Effector memory CD8-positive, alpha-beta T cell (primary cell): ENCODE measurements at regions not wholly inside any gene's neighbourhood (a gene's known extent, or its start where the extent isn't known, plus 50 kb on each side); places are given as distances from the start of the nearest gene placed in this dataset.
"Not testable (repeated sequence)": the region's sequence is repeated elsewhere in the genome, so short reads cannot be mapped to it uniquely, and the experiment has no call there.

Experiments used
- ATAC-seq: fragments of 150-1000 bp; cut with Tn5 transposase; replicated peaks from 2 replicates; pipeline ENCODE4 v1.10.0; 2021; ENCODE audit warnings: mild to moderate bottlenecking, moderate library complexity
- DNase-seq, 3 experiments: peaks; one replicate each; pipeline ENCODE4 v3.0.0; 2021
- H3K27ac Mint-ChIP-seq, 2 donors: one replicate each; pipeline ENCODE4 v1.8.0; 2022; ENCODE audit warnings: mild to moderate bottlenecking in 2 of 2, mixed read lengths in 2 of 2, moderate library complexity in 2 of 2
- H3K27me3 Mint-ChIP-seq, 2 donors: one replicate each; pipeline ENCODE4 v1.8.0; 2022; ENCODE audit warnings: mixed read lengths in 2 of 2
- H3K36me3 Mint-ChIP-seq: one replicate; pipeline ENCODE4 v1.8.0; 2022; ENCODE audit warnings: mild to moderate bottlenecking, moderate library complexity, mixed read lengths; ENCODE audit not compliant: insufficient read depth
- H3K4me1 Mint-ChIP-seq, 2 donors: one replicate each; pipeline ENCODE4 v1.8.0; 2022; ENCODE audit warnings: low read depth in 2 of 2, mixed read lengths in 2 of 2
- H3K4me3 Mint-ChIP-seq, 2 donors: one replicate each; pipeline ENCODE4 v1.8.0; 2022; ENCODE audit warnings: mild to moderate bottlenecking in 2 of 2, mixed read lengths in 2 of 2, moderate library complexity in 2 of 2
- H3K9me3 Mint-ChIP-seq, 2 donors: one replicate each; pipeline ENCODE4 v1.8.0; 2022; ENCODE audit warnings: mixed read lengths in 2 of 2

DNA sequence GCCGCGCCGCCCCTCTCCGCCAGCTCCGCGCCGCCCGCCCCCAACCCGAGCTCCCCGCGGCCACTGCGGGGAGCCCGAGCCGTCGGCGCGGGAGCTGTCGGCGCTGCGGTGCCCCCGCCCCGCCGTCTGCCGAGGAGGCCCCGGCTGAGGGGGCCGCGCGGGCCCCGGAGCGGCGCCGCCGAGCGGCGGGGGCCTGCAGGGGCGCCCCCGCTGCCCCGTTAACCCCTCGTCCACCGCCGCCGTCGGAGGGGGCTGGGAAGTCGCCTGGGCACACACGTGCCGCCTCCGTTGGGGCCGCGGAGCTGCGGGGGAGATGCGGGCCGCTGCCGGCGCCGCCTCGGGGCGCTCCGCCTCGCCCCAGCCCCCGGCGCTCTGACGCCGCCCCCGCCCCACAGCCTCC lies 115.4 kb downstream of the CRLF3 start:
- Mint-ChIP-seq H3K36me3 (peaks cover 23% of the 10 kb centered on the region), H3K4me3 (peak overlapping the region; percentile 77 to 82), H3K27me3 (peaks cover 0 to 33% of the 10 kb centered on the region in 2 donors), H3K27ac (peak overlapping the region in 1 of 2 donors; percentile 94), H3K4me1 (peaks cover 33 to 44% of the 10 kb centered on the region in 2 donors)
- ATAC-seq = peak; percentile 49
- DNase-seq = peak in 2 of 3 experiments; percentile 19 to 32
- not testable (repeated sequence) for H3K9me3 Mint-ChIP-seq

DNA sequence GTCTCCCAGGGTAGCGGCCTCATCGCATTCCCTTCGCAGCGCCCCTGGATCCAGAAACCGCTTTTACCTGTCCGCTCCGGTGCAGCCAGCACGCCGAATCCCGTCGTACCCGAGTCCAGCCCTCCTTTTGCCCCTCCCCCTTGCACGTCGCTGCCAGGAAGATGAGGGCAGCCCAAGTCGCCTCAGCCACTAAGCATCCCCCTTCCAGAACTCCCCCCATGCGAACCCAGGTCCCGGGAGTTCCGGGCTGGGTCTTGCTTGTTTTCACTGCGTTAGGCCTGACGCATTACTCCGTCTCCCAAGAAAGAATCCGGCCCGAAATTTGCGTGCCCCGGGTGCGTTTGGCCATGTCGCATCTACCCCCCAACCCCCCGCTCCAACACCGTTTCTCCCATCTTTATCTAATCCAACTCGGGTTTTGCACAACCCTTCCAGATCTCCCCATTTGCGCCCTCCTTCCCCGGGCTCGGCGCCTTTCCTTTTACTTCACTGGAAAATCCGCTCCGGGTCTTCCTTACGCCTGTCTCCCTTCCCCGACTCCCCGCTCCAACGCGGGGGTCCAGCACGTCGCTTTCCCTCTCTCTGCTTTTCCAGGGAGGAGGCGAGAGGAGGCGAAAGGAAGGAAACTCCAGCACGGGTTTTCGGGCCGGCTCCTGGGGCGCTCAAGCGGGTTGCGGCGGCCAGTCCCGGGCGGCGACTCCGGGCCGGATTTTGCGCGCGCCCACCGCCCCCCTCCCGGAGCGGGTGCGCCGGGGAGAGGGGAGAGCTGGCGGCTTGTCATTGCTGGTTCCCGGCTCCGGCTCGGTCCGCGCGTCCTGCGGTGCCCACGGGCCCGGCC lies 116.0 kb downstream of the CRLF3 start:
- peak overlapping the region; percentile 98 to 99 for H3K4me3 Mint-ChIP-seq
- peaks cover 33 to 43% of the 10 kb centered on the region in 2 donors for H3K4me1 Mint-ChIP-seq
- H3K9me3 Mint-ChIP-seq = not testable (repeated sequence)
- H3K36me3 Mint-ChIP-seq = peaks cover 23% of the 10 kb centered on the region
- ATAC-seq (peak; percentile 79), DNase-seq (peak; percentile 67 to 81 (median 73))
- peaks cover 0 to 40% of the 10 kb centered on the region in 2 donors for H3K27me3 Mint-ChIP-seq
- H3K27ac Mint-ChIP-seq = peak overlapping the region; percentile 39 to 94

DNA sequence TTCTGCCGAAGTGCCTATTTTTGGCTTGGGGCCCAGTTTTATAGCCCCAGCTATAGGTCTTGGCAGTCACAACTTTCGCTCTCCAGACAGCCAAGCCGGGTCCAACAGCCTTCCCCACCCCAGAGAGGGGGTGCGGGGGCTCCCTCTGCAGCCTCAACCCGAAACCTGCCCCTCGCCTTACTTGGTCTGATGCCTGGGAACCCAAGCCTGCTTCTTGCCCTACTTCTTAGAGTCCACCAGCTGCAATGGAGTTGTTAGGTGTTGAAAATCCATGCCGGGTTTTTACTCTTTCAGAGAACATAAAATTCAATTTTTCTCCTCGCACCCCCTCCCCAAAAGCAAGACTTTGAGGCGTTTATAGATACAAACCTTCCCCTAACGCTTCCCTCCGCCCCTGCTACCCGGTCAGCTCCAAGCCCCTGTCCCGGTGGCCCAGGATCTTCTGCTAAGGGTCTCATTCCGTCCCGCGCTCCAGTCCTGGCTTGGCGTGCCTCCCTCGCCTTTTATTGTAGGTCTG lies 116.7 kb downstream of the CRLF3 start:
- peaks cover 23% of the 10 kb centered on the region for H3K36me3 Mint-ChIP-seq
- DNase-seq (peak in 1 of 3 experiments; percentile 44), ATAC-seq (peak; percentile 14)
- H3K27me3 Mint-ChIP-seq = peaks cover 0 to 42% of the 10 kb centered on the region in 2 donors
- H3K27ac Mint-ChIP-seq = peak overlapping the region; percentile 39 to 94
- peaks cover 33 to 43% of the 10 kb centered on the region in 2 donors for H3K4me1 Mint-ChIP-seq
- H3K9me3 Mint-ChIP-seq = not testable (repeated sequence)
- H3K4me3 Mint-ChIP-seq = peak overlapping the region; percentile 98 to 99

DNA sequence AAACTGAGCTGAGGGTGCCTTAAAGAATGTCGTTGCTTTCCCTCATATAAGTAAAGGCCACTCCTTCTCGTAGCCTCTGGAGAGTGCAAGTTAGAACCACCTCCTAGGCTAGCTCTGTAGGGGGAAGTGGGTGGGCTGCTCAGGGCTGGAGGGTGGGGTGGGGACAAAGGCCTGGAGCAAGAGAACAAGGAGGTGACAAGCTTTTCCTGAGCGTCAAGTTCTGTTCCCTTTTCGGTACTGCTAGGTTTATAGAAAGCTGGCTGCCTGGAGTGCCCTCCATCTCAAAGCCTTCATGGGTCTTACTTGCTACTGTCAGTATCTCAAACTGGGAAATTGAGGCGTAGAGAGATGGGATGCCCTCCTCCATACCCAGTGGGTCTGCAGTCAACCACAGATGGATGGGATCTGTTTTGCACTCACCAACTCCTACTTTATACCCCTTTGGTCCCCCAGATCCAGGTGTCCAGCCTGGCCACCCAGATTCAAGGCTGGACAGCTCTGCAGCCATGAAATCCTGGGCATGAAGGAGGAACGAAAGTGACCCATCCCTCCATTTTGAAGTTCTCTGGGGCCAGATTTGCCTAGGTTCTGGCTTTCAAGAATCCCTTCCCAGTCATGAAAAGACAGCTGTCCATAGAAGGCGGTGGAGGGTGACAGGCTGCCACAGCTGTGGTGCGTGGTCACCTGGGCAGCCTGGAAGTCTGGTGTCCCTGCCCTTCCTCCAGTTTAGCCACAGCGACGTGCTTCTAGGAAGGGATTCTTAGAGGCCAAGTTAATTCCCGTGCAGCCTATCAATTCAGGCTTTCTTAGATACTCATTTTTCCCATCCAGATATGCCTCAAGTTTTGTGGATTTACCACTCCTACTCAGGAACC lies 117.8 kb downstream of the CRLF3 start:
- peak overlapping the region in 1 of 2 donors; percentile 44 for H3K27ac Mint-ChIP-seq
- H3K9me3 Mint-ChIP-seq, ATAC-seq, DNase-seq: not testable (repeated sequence)
- H3K36me3 Mint-ChIP-seq = peaks cover 21% of the 10 kb centered on the region
- H3K4me1 Mint-ChIP-seq = peaks cover 33 to 38% of the 10 kb centered on the region in 2 donors
- peaks cover 0 to 42% of the 10 kb centered on the region in 2 donors for H3K27me3 Mint-ChIP-seq
- peak overlapping the region in 1 of 2 donors; percentile 99 for H3K4me3 Mint-ChIP-seq

DNA sequence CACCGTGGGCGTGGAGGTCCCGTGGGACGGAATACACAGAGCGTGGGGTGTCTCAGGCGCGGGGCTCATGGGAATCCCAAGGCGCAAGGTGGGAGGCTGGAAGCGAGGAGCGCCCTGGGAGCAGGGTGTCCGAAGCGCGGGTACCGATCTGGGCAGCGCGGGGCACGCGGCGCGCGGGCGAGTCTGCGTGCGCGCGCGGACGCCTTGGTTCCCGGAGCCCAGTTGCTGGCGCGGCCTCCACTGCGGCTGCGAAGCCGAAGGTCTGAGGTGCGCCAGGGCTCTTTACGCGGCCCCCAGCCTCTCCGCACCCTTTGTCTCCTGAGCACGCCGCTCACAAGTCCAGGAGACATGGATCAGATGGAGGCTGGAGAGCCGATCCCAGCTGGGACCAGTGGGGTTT lies 118.5 kb downstream of the CRLF3 start:
- H3K4me1 Mint-ChIP-seq = peaks cover 26 to 31% of the 10 kb centered on the region in 2 donors
- H3K27me3 Mint-ChIP-seq = peaks cover 0 to 38% of the 10 kb centered on the region in 2 donors
- peak overlapping the region in 1 of 2 donors; percentile 15 for H3K4me3 Mint-ChIP-seq
- peaks cover 15% of the 10 kb centered on the region for H3K36me3 Mint-ChIP-seq
- not testable (repeated sequence) for H3K27ac Mint-ChIP-seq, H3K9me3 Mint-ChIP-seq, DNase-seq, ATAC-seq

DNA sequence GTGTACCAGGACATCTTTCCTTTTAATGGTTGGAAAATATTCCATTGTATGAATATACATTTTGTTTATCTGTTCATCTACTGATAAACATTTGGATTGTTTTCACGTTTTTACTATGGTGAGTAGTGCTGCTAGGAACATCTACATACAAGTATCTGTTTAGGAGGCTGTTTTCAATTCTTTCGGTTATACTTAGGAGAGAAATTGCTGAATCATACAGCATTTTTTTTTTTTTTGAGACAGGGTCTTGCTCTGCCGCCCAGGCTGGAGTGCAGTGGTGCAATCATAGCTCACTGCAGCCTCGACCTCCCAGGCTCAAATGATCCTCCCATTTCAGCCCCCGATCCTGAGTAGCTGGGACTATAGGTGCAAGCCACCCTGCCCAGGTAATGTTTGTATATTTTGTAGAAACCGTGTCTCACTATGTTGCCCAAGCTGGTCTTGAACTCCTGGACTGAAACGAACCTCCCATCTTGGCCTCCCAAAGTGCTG lies 122.9 kb downstream of the CRLF3 start:
- H3K4me3 Mint-ChIP-seq = no peak overlapping the region
- no peak overlapping the region for H3K27ac Mint-ChIP-seq
- DNase-seq (no peak), ATAC-seq (no peak)
- peaks cover 0 to 22% of the 10 kb centered on the region in 2 donors for H3K27me3 Mint-ChIP-seq
- H3K4me1 Mint-ChIP-seq = peaks cover 12% of the 10 kb centered on the region in 2 donors
- H3K9me3 Mint-ChIP-seq = no peaks in the 10 kb centered on the region
- H3K36me3 Mint-ChIP-seq = no peaks in the 10 kb centered on the region

DNA sequence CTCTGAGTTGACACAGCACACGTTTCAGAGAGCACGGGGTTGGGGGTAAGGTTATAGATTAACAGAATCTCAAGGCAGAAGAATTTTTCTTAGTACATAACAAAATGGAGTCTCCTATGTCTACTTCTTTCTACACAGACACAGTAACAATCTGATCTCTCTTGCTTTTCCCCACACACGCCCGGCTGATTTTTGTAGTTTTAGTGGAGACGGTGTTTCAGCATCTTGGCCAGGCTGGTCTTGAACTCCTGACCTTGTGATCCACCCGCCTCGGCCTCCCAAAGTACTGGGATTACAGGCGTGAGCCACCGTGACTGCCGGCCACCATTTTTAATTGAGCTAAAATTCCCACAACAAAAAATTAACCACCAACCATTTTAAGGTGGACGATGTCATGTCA lies 123.7 kb downstream of the CRLF3 start:
- H3K27ac Mint-ChIP-seq, H3K4me3 Mint-ChIP-seq, H3K36me3 Mint-ChIP-seq, ATAC-seq, DNase-seq, H3K9me3 Mint-ChIP-seq: not testable (repeated sequence)
- Mint-ChIP-seq H3K27me3 (peaks cover 0 to 20% of the 10 kb centered on the region in 2 donors), H3K4me1 (peaks cover 9 to 11% of the 10 kb centered on the region in 2 donors)

DNA sequence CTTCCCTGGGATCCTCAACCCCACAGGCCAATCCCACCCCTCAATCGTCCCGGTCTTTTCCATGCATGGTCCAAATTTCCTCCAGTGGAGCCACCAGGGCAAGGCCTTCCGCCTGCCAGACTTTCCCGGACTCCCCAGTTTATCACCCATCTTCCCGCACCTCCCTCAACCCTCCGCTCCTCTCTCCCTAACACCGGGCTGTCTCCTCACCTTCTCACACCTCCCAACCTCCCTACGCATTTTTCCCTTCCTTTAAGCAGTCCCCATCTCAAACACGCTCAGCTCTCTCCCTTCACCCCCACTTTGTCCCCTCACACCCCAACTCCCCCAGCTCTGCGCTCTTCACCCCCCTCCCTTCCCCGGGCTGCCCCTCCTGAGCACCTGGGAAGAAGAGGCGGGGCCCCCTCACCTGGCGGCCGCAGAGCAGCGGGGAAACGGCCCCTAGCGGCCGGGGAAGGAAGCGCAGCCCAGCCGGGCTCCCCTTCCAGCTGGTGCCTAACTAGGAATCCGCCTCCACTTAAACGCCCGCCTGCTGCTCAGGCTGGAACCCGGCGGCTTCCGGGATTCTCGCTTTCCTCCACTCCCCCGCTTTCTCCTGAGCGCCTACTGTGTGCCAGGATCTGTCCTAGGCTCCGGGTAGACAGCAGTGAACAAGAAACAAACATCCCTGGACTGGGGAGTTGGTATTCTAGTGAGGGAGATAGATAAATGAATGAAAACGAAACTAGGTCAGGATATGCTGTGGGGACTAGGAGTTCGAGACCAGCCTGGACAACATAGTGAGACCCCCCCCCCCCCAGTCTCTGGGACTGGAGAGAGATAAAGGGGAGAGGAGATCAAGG lies 126.7 kb downstream of the CRLF3 start:
- DNase-seq (peak; percentile 63 to 73 (median 72)), ATAC-seq (peak; percentile 82)
- Mint-ChIP-seq H3K4me3 (peak overlapping the region; percentile 77 to 83), H3K27ac (peak overlapping the region in 1 of 2 donors; percentile 59), H3K4me1 (peaks cover 10% of the 10 kb centered on the region in 2 donors)
- not testable (repeated sequence) for H3K27me3 Mint-ChIP-seq, H3K9me3 Mint-ChIP-seq, H3K36me3 Mint-ChIP-seq

DNA sequence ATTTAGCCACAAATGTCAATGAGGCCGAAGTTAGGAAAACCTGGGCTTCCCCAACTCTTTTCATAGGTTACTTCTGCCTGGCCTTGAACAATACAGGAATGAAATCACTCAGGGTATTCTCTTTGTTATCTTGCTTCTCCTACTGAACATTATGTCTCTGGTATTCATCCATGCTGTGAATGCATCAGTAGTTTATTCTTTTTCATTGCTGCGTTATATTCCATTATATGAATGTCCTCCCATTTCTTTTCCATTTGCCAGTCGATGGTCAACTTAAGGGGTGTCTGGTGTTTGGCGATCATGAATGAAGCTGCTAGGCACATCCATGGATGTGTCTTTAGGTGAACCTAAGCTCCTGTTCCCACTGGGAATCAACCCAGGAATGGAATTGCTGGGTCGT lies 128.3 kb downstream of the CRLF3 start:
- DNase-seq = no peak
- Mint-ChIP-seq H3K27me3 (no peaks in the 10 kb centered on the region), H3K4me3 (no peak overlapping the region), H3K9me3 (no peaks in the 10 kb centered on the region), H3K36me3 (no peaks in the 10 kb centered on the region), H3K4me1 (peaks cover 10% of the 10 kb centered on the region in 2 donors), H3K27ac (no peak overlapping the region)
- no peak for ATAC-seq

DNA sequence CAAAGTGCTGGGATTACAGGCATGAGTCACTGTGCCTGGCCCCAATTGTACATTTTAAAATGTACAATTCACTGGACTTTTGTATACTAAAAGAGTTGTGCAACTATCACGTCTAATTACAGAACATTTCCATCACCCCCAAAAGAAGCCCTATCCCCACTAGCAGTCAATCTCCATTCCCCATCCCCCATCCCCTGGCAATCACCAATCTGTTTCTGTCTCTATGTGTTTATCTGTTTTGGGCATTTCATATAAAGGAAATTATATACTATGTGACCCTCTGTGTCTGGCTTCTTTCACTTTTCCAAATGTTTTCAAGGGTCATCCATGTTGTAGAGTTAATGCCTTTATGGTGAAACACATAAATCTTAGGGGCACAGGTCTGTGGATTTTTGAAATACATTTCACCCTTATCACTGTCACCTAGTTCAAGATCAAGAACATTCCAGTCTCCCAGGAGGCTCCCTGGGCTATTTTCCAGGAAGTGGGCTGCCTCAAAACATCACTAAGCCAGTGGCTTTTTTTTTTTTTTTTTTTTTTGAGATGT lies 129.2 kb downstream of the CRLF3 start:
- H3K9me3 Mint-ChIP-seq, DNase-seq, H3K36me3 Mint-ChIP-seq, ATAC-seq, H3K27me3 Mint-ChIP-seq, H3K4me3 Mint-ChIP-seq: not testable (repeated sequence)
- peak overlapping the region in 1 of 2 donors; percentile 9 for H3K27ac Mint-ChIP-seq
- peaks cover 10% of the 10 kb centered on the region in 2 donors for H3K4me1 Mint-ChIP-seq

DNA sequence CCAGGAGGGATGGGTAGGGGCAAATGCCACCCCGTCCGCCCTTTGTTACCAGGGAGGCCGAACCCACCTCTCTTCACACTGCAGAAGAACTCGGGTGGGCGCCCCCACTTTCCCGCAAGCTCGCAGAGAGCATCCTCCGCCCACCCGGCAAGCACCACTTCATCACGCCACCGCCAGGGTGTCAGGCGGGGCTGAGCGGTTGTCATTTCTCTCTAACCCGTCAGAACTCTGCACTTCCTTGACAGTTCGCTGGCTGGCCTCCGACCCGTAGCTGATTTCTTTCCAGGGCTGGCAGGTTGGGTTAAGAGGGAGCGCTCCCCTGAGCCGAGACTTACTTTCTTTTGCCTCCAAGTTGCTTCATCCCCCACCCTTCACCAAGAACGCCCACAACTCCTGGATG lies 130.7 kb downstream of the CRLF3 start:
- peaks cover 10% of the 10 kb centered on the region in 2 donors for H3K4me1 Mint-ChIP-seq
- not testable (repeated sequence) for H3K27ac Mint-ChIP-seq, H3K36me3 Mint-ChIP-seq, H3K27me3 Mint-ChIP-seq, H3K9me3 Mint-ChIP-seq
- ATAC-seq (peak; percentile 81), DNase-seq (peak; percentile 43 to 56 (median 50))
- peak overlapping the region; percentile 57 to 63 for H3K4me3 Mint-ChIP-seq

DNA sequence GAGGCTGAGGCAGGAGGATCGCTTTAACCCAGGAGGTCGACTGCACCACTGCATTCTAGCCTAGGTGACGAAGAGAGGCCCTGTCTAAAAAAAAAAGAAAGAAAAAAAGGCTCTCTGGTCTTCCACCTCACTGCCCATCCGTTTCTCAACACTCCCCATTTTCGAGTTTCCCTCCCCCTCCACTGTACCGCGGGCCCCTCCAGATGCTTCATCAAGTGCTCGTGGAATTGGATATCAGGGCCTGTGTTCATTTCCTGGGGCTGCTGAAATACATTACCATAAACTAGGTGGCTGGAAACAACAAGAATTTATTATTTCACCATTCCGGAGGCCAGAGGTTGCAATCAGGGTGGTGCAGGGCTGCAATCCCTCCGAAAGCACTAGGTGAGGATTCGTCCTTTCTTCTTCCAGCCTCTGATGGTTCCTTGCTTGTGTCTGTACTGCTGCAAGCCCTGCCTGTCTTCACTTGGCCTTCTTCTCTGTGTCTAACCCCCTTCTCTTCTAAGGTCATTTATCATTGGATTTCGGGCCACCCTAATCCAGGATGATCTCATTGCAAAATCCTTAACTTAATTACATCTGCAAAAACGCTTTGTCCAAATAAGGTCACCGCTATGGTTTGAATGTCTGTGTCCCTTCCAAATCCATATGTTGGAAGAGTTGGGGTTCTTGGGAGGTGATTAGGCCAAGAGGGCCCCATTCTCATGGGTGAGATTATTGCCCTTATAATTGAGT lies 135.1 kb downstream of the CRLF3 start:
- H3K4me3 Mint-ChIP-seq, H3K27ac Mint-ChIP-seq, ATAC-seq, DNase-seq, H3K9me3 Mint-ChIP-seq, H3K36me3 Mint-ChIP-seq, H3K4me1 Mint-ChIP-seq: not testable (repeated sequence)
- H3K27me3 Mint-ChIP-seq = peaks cover 12 to 31% of the 10 kb centered on the region in 2 donors
